K562 (cell line): ENCODE measurements at regions not wholly inside any gene's neighbourhood (a gene's known extent, or its start where the extent isn't known, plus 50 kb on each side); places are given as distances from the start of the nearest gene placed in this dataset.
"Not testable (repeated sequence)": the region's sequence is repeated elsewhere in the genome, so short reads cannot be mapped to it uniquely, and the experiment has no call there.

Experiments
- ATF3 ChIP-seq, 2 experiments: fragments of 450-650 bp in 1 of 2; sonication (generic) in 1 of 2; formaldehyde crosslinking in 1 of 2; IDR thresholded peaks in 1 of 2; conservative IDR thresholded peaks in 1 of 2; 2 replicates each; pipeline versions ENCODE4 v1.6.1 to v1.8.1; 2016 to 2023; ENCODE audit warnings: mild to moderate bottlenecking in 2 of 2, moderate library complexity in 2 of 2, inconsistent platforms in 1 of 2, missing genetic modification reagents in 1 of 2
- BCL6 ChIP-seq: fragments of 250-450 bp; sonication (Bioruptor Pico); IDR thresholded peaks from 2 replicates; pipeline ENCODE4 v1.4.0; 2020
- NFIC ChIP-seq: fragments of 450-650 bp; IDR thresholded peaks from 2 replicates; pipeline ENCODE4 v1.6.1; 2017; ENCODE audit warnings: mild to moderate bottlenecking, inconsistent platforms
- ZNF121 ChIP-seq: sonication (generic); formaldehyde crosslinking; conservative IDR thresholded peaks from 2 replicates; pipeline ENCODE4 v1.8.0; 2022; ENCODE audit warnings: missing genetic modification reagents

GRCh38 chr7:46590918-46591905, 670.1 kb upstream of the IGFBP3 start:
- TF ChIP-seq ATF3 (IDR thresholded peaks at IDR 0.05); ATF3 (CRISPR knock-in tag; conservative IDR thresholded peaks at IDR 0.05); ZNF121 (CRISPR knock-in tag); BCL6 (CRISPR knock-in tag); NFIC: not testable (repeated sequence)
